ENCODE measurements at regions not wholly inside any gene's neighbourhood (a gene's known extent, or its start where the extent isn't known, plus 50 kb on each side); places are given as distances from the start of the nearest gene placed in this dataset.

- no peak for DNase-seq
Observed at GRCh38 chr2:58545300-58546280, 304.5 kb upstream of the FANCL start.

GRCh38 chr2:58543442-58543841 lies 302.3 kb upstream of the FANCL start:
- DNase-seq: no peak

GRCh38 chr2:58541511-58541910 lies 300.4 kb upstream of the FANCL start:
- DNase-seq: no peak

- no peak for DNase-seq
Observed at GRCh38 chr2:58540681-58541080, 299.6 kb upstream of the FANCL start.

GRCh38 chr2:58539973-58540372 lies 298.8 kb upstream of the FANCL start:
- DNase-seq: no peak

GRCh38 chr2:58535990-58536389 lies 294.9 kb upstream of the FANCL start:
- DNase-seq: no peak

- no peak for DNase-seq
Observed at GRCh38 chr2:58535182-58535581, 294.1 kb upstream of the FANCL start.

GRCh38 chr2:58533376-58533775 lies 292.3 kb upstream of the FANCL start:
- no peak for DNase-seq

GRCh38 chr2:58532641-58533040 lies 291.5 kb upstream of the FANCL start:
- DNase-seq: no peak

GRCh38 chr2:58527647-58528046 lies 286.5 kb upstream of the FANCL start:
- no peak for DNase-seq

- DNase-seq: no peak
Observed at GRCh38 chr2:58521803-58522554, 280.9 kb upstream of the FANCL start.

- DNase-seq: no peak
Observed at GRCh38 chr2:58520903-58521302, 279.8 kb upstream of the FANCL start.

GRCh38 chr2:58517881-58518280 lies 276.8 kb upstream of the FANCL start:
- DNase-seq: no peak

- no peak for DNase-seq
Observed at GRCh38 chr2:58516695-58517094, 275.6 kb upstream of the FANCL start.

GRCh38 chr2:58515827-58516573 lies 274.9 kb upstream of the FANCL start:
- DNase-seq: no peak

- no peak for DNase-seq
Observed at GRCh38 chr2:58514252-58514651, 273.1 kb upstream of the FANCL start.

GRCh38 chr2:58512878-58513277 lies 271.8 kb upstream of the FANCL start:
- DNase-seq: no peak

- DNase-seq: no peak
Observed at GRCh38 chr2:58508006-58508405, 266.9 kb upstream of the FANCL start.

GRCh38 chr2:58503918-58504317 lies 262.8 kb upstream of the FANCL start:
- DNase-seq: no peak

- DNase-seq: no peak
Observed at GRCh38 chr2:58502931-58503330, 261.8 kb upstream of the FANCL start.

- no peak for DNase-seq
Observed at GRCh38 chr2:58501371-58502160, 260.4 kb upstream of the FANCL start.

GRCh38 chr2:58497168-58497567 lies 256.0 kb upstream of the FANCL start:
- DNase-seq: no peak

Data from activated gamma-delta T cell treated with Interleukin-2 at 50 U/mL for 16 hours (primary cell).